HUES6 (cell line): ENCODE measurements at regions not wholly inside any gene's neighbourhood (a gene's known extent, or its start where the extent isn't known, plus 50 kb on each side); places are given as distances from the start of the nearest gene placed in this dataset.
"Not testable (repeated sequence)": the region's sequence is repeated elsewhere in the genome, so short reads cannot be mapped to it uniquely, and the experiment has no call there.

Experiments used
- H3K27ac ChIP-seq: 2 replicates; pipeline ENCODE4 v1.7.0; 2013; ENCODE audit warnings: low read depth, mild to moderate bottlenecking, low read length, inconsistent platforms
- H3K27me3 ChIP-seq: 2 replicates; pipeline ENCODE4 v1.6.1; 2013; ENCODE audit warnings: low read length; ENCODE audit not compliant: control insufficient read depth, insufficient read depth
- H3K36me3 ChIP-seq: 2 replicates; pipeline ENCODE4 v1.6.1; 2013; ENCODE audit warnings: low read length; ENCODE audit not compliant: control insufficient read depth, insufficient read depth
- H3K4me1 ChIP-seq: 2 replicates; pipeline ENCODE4 v1.6.1; 2013; ENCODE audit warnings: low read length; ENCODE audit not compliant: control insufficient read depth, insufficient read depth
- H3K4me3 ChIP-seq: 2 replicates; pipeline ENCODE4 v1.5.1; 2013; ENCODE audit warnings: low read depth, low read length
- H3K9ac ChIP-seq: one replicate; pipeline ENCODE4 v1.6.1; 2013; ENCODE audit warnings: mild to moderate bottlenecking, low read length
- H3K9me3 ChIP-seq: 2 replicates; pipeline ENCODE4 v1.6.1; 2013; ENCODE audit warnings: low read depth, low read length; ENCODE audit not compliant: control insufficient read depth, insufficient read depth

GRCh38 chr2:120511947-120512710, 166.2 kb downstream of the INHBB start:
- Histone ChIP-seq H3K27me3 (peaks cover 71% of the 10 kb centered on the region), H3K27ac (no peak overlapping the region), H3K9me3 (no peaks in the 10 kb centered on the region), H3K9ac (no peak overlapping the region), H3K36me3 (no peaks in the 10 kb centered on the region), H3K4me1 (peaks cover 8% of the 10 kb centered on the region), H3K4me3 (no peak overlapping the region)

GRCh38 chr2:120513776-120514357, 167.9 kb downstream of the INHBB start:
- Histone ChIP-seq H3K9me3 (no peaks in the 10 kb centered on the region), H3K4me3 (no peak overlapping the region), H3K4me1 (peaks cover 8% of the 10 kb centered on the region), H3K9ac (no peak overlapping the region), H3K27ac (no peak overlapping the region), H3K36me3 (no peaks in the 10 kb centered on the region), H3K27me3 (peaks cover 79% of the 10 kb centered on the region)

- H3K9ac ChIP-seq = no peak overlapping the region
- H3K27me3 ChIP-seq = peaks cover 80% of the 10 kb centered on the region
- H3K9me3 ChIP-seq = no peaks in the 10 kb centered on the region
- H3K36me3 ChIP-seq = no peaks in the 10 kb centered on the region
- H3K4me1 ChIP-seq = peaks cover 8% of the 10 kb centered on the region
- H3K27ac ChIP-seq = no peak overlapping the region
- no peak overlapping the region for H3K4me3 ChIP-seq
Measured at GRCh38 chr2:120514521-120514920, 168.6 kb downstream of the INHBB start.

- H3K9ac ChIP-seq, H3K4me3 ChIP-seq, H3K27ac ChIP-seq, H3K9me3 ChIP-seq, H3K4me1 ChIP-seq, H3K36me3 ChIP-seq: not testable (repeated sequence)
- H3K27me3 ChIP-seq = peaks cover 77% of the 10 kb centered on the region
Measured at GRCh38 chr2:120515066-120515758, 169.3 kb downstream of the INHBB start.

GRCh38 chr2:120515759-120516678, 170.1 kb downstream of the INHBB start:
- no peak overlapping the region for H3K27ac ChIP-seq
- no peaks in the 10 kb centered on the region for H3K9me3 ChIP-seq
- peaks cover 70% of the 10 kb centered on the region for H3K27me3 ChIP-seq
- H3K4me3 ChIP-seq = no peak overlapping the region
- peaks cover 8% of the 10 kb centered on the region for H3K4me1 ChIP-seq
- H3K9ac ChIP-seq = no peak overlapping the region
- H3K36me3 ChIP-seq = no peaks in the 10 kb centered on the region

GRCh38 chr2:120516679-120517314, 170.9 kb downstream of the INHBB start:
- Histone ChIP-seq H3K4me3 (no peak overlapping the region), H3K27me3 (peaks cover 64% of the 10 kb centered on the region), H3K36me3 (no peaks in the 10 kb centered on the region), H3K27ac (no peak overlapping the region), H3K9me3 (no peaks in the 10 kb centered on the region), H3K4me1 (peaks cover 3% of the 10 kb centered on the region; the same call in 1 of the 2 replicates), H3K9ac (no peak overlapping the region)

GRCh38 chr2:120517751-120518469, 172.0 kb downstream of the INHBB start:
- Histone ChIP-seq H3K9me3 (no peaks in the 10 kb centered on the region), H3K4me1 (peaks cover 6% of the 10 kb centered on the region; the same call in 1 of the 2 replicates), H3K27ac (no peak overlapping the region), H3K27me3 (peaks cover 53% of the 10 kb centered on the region), H3K4me3 (no peak overlapping the region), H3K36me3 (no peaks in the 10 kb centered on the region), H3K9ac (no peak overlapping the region)

GRCh38 chr2:120518819-120519218, 172.9 kb downstream of the INHBB start:
- Histone ChIP-seq H3K4me1 (peaks cover 7% of the 10 kb centered on the region; the same call in 1 of the 2 replicates), H3K9me3 (no peaks in the 10 kb centered on the region), H3K9ac (no peak overlapping the region), H3K36me3 (no peaks in the 10 kb centered on the region), H3K27me3 (peaks cover 53% of the 10 kb centered on the region), H3K4me3 (no peak overlapping the region), H3K27ac (no peak overlapping the region)

GRCh38 chr2:120519469-120519868, 173.5 kb downstream of the INHBB start:
- H3K4me1 ChIP-seq = peaks cover 7% of the 10 kb centered on the region; the same call in 1 of the 2 replicates
- H3K36me3 ChIP-seq = no peaks in the 10 kb centered on the region
- H3K9me3 ChIP-seq = no peaks in the 10 kb centered on the region
- H3K4me3 ChIP-seq = no peak overlapping the region
- H3K9ac ChIP-seq = no peak overlapping the region
- H3K27me3 ChIP-seq = peaks cover 53% of the 10 kb centered on the region
- no peak overlapping the region for H3K27ac ChIP-seq

GRCh38 chr2:120520454-120520853, 174.5 kb downstream of the INHBB start:
- Histone ChIP-seq H3K27me3 (peaks cover 47% of the 10 kb centered on the region), H3K27ac (no peak overlapping the region), H3K9me3 (no peaks in the 10 kb centered on the region), H3K36me3 (no peaks in the 10 kb centered on the region), H3K9ac (no peak overlapping the region), H3K4me3 (no peak overlapping the region), H3K4me1 (peaks cover 11% of the 10 kb centered on the region)
